SK-N-SH treated with all-trans-retinoic acid at 6 μM for 48 hours (cell line): ENCODE measurements at regions not wholly inside any gene's neighbourhood (a gene's known extent, or its start where the extent isn't known, plus 50 kb on each side); places are given as distances from the start of the nearest gene placed in this dataset.

Experiments
- ATAC-seq: fragments of 200-7000 bp; cut with Tn5 transposase; 3 replicates; pipeline ENCODE4 v1.9.1; 2020; ENCODE audit warnings: mild to moderate bottlenecking, moderate library complexity
- BACH2 ChIP-seq: fragments of 250-450 bp; sonication (Bioruptor Pico); IDR thresholded peaks from 2 replicates; pipeline ENCODE4 v1.9.0; 2021; ENCODE audit warnings: mild to moderate bottlenecking, borderline replicate concordance
- CSDC2 ChIP-seq: fragments of 250-450 bp; sonication (Bioruptor Pico); IDR thresholded peaks from 2 replicates; pipeline ENCODE4 v1.5.0; 2020; ENCODE audit warnings: mild to moderate bottlenecking, moderate library complexity
- ESRRG ChIP-seq: fragments of 250-450 bp; sonication (Bioruptor Pico); IDR thresholded peaks from 2 replicates; pipeline ENCODE4 v1.6.1; 2021; ENCODE audit warnings: mild to moderate bottlenecking
- GLIS3 ChIP-seq: fragments of 250-450 bp; sonication (Bioruptor Pico); IDR thresholded peaks from 2 replicates; pipeline ENCODE4 v1.5.0; 2020; ENCODE audit warnings: mild to moderate bottlenecking, moderate library complexity
- ISL1 ChIP-seq: fragments of 250-450 bp; sonication (Bioruptor Pico); IDR thresholded peaks from 2 replicates; pipeline ENCODE4 v2.1.2; 2022; ENCODE audit warnings: mild to moderate bottlenecking, moderate library complexity
- OSR1 ChIP-seq: fragments of 250-450 bp; sonication (Bioruptor Pico); IDR thresholded peaks from 2 replicates; pipeline ENCODE4 v1.8.0; 2022; ENCODE audit warnings: moderate library complexity, mild to moderate bottlenecking, inconsistent platforms
- PPARA ChIP-seq: fragments of 250-450 bp; sonication (Bioruptor Pico); IDR thresholded peaks from 2 replicates; pipeline ENCODE4 v1.5.0; 2020; ENCODE audit warnings: mild to moderate bottlenecking, borderline replicate concordance
- RARB ChIP-seq: fragments of 250-450 bp; sonication (Bioruptor Pico); IDR thresholded peaks from 2 replicates; pipeline ENCODE4 v1.8.0; 2021; ENCODE audit warnings: mild to moderate bottlenecking, moderate library complexity
- SNAI2 ChIP-seq: fragments of 250-450 bp; sonication (Bioruptor Pico); IDR thresholded peaks from 2 replicates; pipeline ENCODE4 v1.5.0; 2020; ENCODE audit warnings: mild to moderate bottlenecking, moderate library complexity
- TCF4 ChIP-seq: fragments of 250-450 bp; sonication (Bioruptor Pico); IDR thresholded peaks from 2 replicates; pipeline ENCODE4 v1.8.0; 2021; ENCODE audit warnings: mild to moderate bottlenecking, moderate library complexity, borderline replicate concordance
- TOX ChIP-seq: fragments of 250-450 bp; sonication (Bioruptor Pico); IDR thresholded peaks from 2 replicates; pipeline ENCODE4 v1.8.0; 2021; ENCODE audit warnings: mild to moderate bottlenecking, moderate library complexity, borderline replicate concordance
- ZC3H10 ChIP-seq: fragments of 250-450 bp; sonication (Bioruptor Pico); IDR thresholded peaks from 2 replicates; pipeline ENCODE4 v1.5.1; 2021; ENCODE audit warnings: mild to moderate bottlenecking, moderate library complexity
- ZFP3 ChIP-seq: fragments of 250-450 bp; sonication (Bioruptor Pico); IDR thresholded peaks from 2 replicates; pipeline ENCODE4 v1.5.0; 2020; ENCODE audit warnings: mild to moderate bottlenecking, moderate library complexity
- ZFP30 ChIP-seq: fragments of 450-650 bp; formaldehyde crosslinking; IDR thresholded peaks from 2 replicates; pipeline ENCODE4 v1.5.0; 2022; ENCODE audit warnings: mild to moderate bottlenecking, moderate library complexity
- ZNF565 ChIP-seq: fragments of 450-650 bp; formaldehyde crosslinking; conservative IDR thresholded peaks from 2 replicates; pipeline ENCODE4 v1.5.0; 2020; ENCODE audit warnings: low read depth, mild to moderate bottlenecking, moderate library complexity
- ZNF70 ChIP-seq: fragments of 450-650 bp; formaldehyde crosslinking; IDR thresholded peaks from 2 replicates; pipeline ENCODE4 v1.5.0; 2020; ENCODE audit warnings: mild to moderate bottlenecking, moderate library complexity
- TF ChIP-seq, protein P1 (sequence below): fragments of 250-450 bp; sonication (Bioruptor Pico); IDR thresholded peaks from 2 replicates; pipeline ENCODE4 v1.8.0; 2021; ENCODE audit warnings: low read depth, mild to moderate bottlenecking, moderate library complexity, borderline replicate concordance
- TF ChIP-seq, protein P2 (sequence below): fragments of 250-450 bp; sonication (Bioruptor Pico); IDR thresholded peaks from 2 replicates; pipeline ENCODE4 v1.5.0; 2020; ENCODE audit warnings: mild to moderate bottlenecking, moderate library complexity
- TF ChIP-seq, protein P3 (sequence below): fragments of 250-450 bp; sonication (Bioruptor Pico); IDR thresholded peaks from 2 replicates; pipeline ENCODE4 v1.5.1; 2021; ENCODE audit warnings: mild to moderate bottlenecking, moderate library complexity
- TF ChIP-seq, protein P4 (sequence below): fragments of 250-450 bp; sonication (Bioruptor Pico); IDR thresholded peaks from 2 replicates; pipeline ENCODE4 v1.5.1; 2020; ENCODE audit warnings: low read depth, mild to moderate bottlenecking, moderate library complexity

DNA sequence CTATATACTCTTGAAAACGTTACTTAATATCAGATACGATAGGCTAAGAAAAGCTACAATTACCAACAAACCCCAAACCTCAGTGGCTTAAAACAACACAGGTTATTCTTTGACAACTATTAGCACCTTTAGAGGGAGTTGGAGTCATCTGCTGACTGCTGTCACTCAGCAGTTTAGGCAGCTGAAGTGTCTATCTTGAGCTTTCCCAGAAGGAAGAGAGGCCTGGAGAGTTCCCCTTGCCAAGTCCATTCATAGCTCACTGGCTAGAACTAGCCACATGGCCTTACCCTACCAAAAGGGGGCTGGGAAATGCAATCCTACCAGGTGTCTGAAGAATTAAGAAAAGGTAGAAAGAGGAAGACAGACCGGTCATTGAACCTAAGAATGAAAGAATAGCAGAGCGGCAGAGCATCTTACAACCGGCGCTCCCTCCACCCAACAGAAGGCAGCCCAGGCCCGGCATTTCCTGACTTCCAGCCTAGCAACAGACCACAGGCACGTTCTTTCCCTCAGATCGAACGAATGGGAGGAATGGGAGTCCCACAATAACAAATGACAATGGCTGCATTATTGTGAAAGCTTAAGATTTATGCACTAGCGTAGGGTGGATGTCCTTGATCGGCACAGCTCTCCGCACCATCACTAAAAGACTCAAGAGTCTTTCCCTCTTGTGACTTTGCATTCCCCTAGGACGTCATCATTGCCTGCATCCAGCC, 211.2 kb upstream of the CTAGE1 start:
- ATAC-seq = no peak

DNA sequence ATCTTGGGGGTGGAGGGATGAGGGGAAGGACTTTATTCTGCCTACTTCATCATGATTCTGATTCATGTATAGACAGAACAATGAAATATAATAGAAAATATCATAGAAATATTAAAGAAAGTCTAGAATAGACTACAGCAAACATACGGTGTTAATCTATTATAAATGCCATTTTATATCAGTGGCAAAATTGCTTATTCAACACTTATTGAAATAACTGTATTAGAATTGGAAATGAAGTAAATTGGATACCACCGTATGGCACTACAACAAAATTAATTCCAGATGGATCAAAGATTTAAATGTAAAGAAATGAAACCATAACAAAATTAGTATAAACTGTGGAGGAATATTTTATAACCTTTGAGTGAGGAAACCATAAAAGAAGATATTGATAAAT, 213.3 kb upstream of the CTAGE1 start:
- TF ChIP-seq PPARA (CRISPR knock-in tag) = no peak
- no peak for TF ChIP-seq TOX (CRISPR knock-in tag)
- TF ChIP-seq TCF4 (CRISPR knock-in tag) = no peak
- TF ChIP-seq GLIS3 (CRISPR knock-in tag) = no peak
- no peak for TF ChIP-seq BACH2 (CRISPR knock-in tag)
- TF ChIP-seq ZFP30 (CRISPR knock-in tag) = no peak
- TF ChIP-seq ZFP3 = no peak
- ATAC-seq = no peak

More for the DNA sequence above, 211.2 kb upstream of the CTAGE1 start:
- TF ChIP-seq ZFP3 = no peak
- TF ChIP-seq, protein P1, sequence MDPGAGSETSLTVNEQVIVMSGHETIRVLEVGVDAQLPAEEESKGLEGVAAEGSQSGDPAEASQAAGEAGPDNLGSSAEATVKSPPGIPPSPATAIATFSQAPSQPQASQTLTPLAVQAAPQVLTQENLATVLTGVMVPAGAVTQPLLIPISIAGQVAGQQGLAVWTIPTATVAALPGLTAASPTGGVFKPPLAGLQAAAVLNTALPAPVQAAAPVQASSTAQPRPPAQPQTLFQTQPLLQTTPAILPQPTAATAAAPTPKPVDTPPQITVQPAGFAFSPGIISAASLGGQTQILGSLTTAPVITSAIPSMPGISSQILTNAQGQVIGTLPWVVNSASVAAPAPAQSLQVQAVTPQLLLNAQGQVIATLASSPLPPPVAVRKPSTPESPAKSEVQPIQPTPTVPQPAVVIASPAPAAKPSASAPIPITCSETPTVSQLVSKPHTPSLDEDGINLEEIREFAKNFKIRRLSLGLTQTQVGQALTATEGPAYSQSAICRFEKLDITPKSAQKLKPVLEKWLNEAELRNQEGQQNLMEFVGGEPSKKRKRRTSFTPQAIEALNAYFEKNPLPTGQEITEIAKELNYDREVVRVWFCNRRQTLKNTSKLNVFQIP (CRISPR knock-in tag) = no peak
- no peak for TF ChIP-seq BACH2 (CRISPR knock-in tag)
- TF ChIP-seq, protein P2, sequence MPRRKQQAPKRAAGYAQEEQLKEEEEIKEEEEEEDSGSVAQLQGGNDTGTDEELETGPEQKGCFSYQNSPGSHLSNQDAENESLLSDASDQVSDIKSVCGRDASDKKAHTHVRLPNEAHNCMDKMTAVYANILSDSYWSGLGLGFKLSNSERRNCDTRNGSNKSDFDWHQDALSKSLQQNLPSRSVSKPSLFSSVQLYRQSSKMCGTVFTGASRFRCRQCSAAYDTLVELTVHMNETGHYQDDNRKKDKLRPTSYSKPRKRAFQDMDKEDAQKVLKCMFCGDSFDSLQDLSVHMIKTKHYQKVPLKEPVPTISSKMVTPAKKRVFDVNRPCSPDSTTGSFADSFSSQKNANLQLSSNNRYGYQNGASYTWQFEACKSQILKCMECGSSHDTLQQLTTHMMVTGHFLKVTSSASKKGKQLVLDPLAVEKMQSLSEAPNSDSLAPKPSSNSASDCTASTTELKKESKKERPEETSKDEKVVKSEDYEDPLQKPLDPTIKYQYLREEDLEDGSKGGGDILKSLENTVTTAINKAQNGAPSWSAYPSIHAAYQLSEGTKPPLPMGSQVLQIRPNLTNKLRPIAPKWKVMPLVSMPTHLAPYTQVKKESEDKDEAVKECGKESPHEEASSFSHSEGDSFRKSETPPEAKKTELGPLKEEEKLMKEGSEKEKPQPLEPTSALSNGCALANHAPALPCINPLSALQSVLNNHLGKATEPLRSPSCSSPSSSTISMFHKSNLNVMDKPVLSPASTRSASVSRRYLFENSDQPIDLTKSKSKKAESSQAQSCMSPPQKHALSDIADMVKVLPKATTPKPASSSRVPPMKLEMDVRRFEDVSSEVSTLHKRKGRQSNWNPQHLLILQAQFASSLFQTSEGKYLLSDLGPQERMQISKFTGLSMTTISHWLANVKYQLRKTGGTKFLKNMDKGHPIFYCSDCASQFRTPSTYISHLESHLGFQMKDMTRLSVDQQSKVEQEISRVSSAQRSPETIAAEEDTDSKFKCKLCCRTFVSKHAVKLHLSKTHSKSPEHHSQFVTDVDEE (CRISPR knock-in tag) = no peak
- TF ChIP-seq ZC3H10 (CRISPR knock-in tag) = no peak
- TF ChIP-seq TOX (CRISPR knock-in tag) = no peak
- TF ChIP-seq ISL1 (CRISPR knock-in tag) = no peak
- TF ChIP-seq GLIS3 (CRISPR knock-in tag) = no peak
- no peak for TF ChIP-seq CSDC2 (CRISPR knock-in tag)
- no peak for TF ChIP-seq OSR1 (CRISPR knock-in tag)
- no peak for TF ChIP-seq ZNF70 (CRISPR knock-in tag)
- TF ChIP-seq SNAI2 (CRISPR knock-in tag) = no peak
- no peak for TF ChIP-seq TCF4 (CRISPR knock-in tag)

DNA sequence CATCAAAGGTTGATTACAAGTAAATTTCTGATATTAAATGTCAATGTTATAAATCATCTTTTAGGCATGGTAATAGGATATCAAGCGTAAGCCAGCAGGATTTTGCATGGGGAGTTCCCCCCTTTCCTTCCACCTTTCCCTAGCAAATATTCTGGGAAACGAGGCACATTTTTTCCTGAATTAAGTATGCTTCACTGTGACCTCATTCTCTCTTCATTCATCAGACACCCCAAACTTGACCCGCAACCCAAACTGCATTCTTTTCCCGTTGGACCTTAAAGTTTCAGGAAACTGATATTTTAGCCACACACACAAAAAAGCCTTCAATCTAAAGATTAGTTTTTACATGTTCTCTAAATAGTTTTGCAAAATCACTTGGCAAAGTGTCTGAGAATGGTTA, 214.5 kb upstream of the CTAGE1 start:
- TF ChIP-seq, protein P3, sequence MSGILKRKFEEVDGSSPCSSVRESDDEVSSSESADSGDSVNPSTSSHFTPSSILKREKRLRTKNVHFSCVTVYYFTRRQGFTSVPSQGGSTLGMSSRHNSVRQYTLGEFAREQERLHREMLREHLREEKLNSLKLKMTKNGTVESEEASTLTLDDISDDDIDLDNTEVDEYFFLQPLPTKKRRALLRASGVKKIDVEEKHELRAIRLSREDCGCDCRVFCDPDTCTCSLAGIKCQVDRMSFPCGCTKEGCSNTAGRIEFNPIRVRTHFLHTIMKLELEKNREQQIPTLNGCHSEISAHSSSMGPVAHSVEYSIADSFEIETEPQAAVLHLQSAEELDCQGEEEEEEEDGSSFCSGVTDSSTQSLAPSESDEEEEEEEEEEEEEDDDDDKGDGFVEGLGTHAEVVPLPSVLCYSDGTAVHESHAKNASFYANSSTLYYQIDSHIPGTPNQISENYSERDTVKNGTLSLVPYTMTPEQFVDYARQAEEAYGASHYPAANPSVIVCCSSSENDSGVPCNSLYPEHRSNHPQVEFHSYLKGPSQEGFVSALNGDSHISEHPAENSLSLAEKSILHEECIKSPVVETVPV (CRISPR knock-in tag) = no peak
- no peak for TF ChIP-seq TOX (CRISPR knock-in tag)
- no peak for TF ChIP-seq ZFP3
- no peak for TF ChIP-seq BACH2 (CRISPR knock-in tag)
- TF ChIP-seq OSR1 (CRISPR knock-in tag) = no peak
- TF ChIP-seq RARB (CRISPR knock-in tag) = no peak
- no peak for TF ChIP-seq TCF4 (CRISPR knock-in tag)
- no peak for TF ChIP-seq ZNF70 (CRISPR knock-in tag)
- TF ChIP-seq PPARA (CRISPR knock-in tag) = no peak
- TF ChIP-seq, protein P4, sequence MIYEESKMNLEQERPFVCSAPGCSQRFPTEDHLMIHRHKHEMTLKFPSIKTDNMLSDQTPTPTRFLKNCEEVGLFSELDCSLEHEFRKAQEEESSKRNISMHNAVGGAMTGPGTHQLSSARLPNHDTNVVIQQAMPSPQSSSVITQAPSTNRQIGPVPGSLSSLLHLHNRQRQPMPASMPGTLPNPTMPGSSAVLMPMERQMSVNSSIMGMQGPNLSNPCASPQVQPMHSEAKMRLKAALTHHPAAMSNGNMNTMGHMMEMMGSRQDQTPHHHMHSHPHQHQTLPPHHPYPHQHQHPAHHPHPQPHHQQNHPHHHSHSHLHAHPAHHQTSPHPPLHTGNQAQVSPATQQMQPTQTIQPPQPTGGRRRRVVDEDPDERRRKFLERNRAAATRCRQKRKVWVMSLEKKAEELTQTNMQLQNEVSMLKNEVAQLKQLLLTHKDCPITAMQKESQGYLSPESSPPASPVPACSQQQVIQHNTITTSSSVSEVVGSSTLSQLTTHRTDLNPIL (CRISPR knock-in tag) = no peak
- TF ChIP-seq ESRRG (CRISPR knock-in tag) = no peak
- no peak for TF ChIP-seq CSDC2 (CRISPR knock-in tag)
- TF ChIP-seq ZFP30 (CRISPR knock-in tag) = no peak
- TF ChIP-seq, protein P1 (CRISPR knock-in tag) = no peak
- no peak for TF ChIP-seq ZNF565 (CRISPR knock-in tag)
- no peak for ATAC-seq
